ENCODE measurements at regions not wholly inside any gene's neighbourhood (a gene's known extent, or its start where the extent isn't known, plus 50 kb on each side); places are given as distances from the start of the nearest gene placed in this dataset.
"Not testable (repeated sequence)": the region's sequence is repeated elsewhere in the genome, so short reads cannot be mapped to it uniquely, and the experiment has no call there.

- intact Hi-C loops (cut with DNase I), result no loop called here
- no peaks in the 10 kb centered on the region for H3K36me3 ChIP-seq
- no peak for TF ChIP-seq CTCF (IDR thresholded peaks at IDR 0.05)
- no peak overlapping the region for H3K4me3 ChIP-seq
- H3K9me3 ChIP-seq, result no peaks in the 10 kb centered on the region
- no peaks in the 10 kb centered on the region for H3K27me3 ChIP-seq
- no peak overlapping the region for H3K27ac ChIP-seq
- no peak for DNase-seq (ENCODE audit: low spot score in 2 of 2)
- no peaks in the 10 kb centered on the region for H3K4me1 ChIP-seq
These were observed 395.3 kb downstream of the TBC1D32 start for GRCh38 chr6:120938876-120939472.

GRCh38 chr6:120938164-120938875 lies 396.0 kb downstream of the TBC1D32 start:
- H3K9me3 ChIP-seq, result no peaks in the 10 kb centered on the region
- no peak overlapping the region for H3K27ac ChIP-seq
- DNase-seq (ENCODE audit: low spot score in 2 of 2), result no peak
- no peaks in the 10 kb centered on the region for H3K36me3 ChIP-seq
- intact Hi-C loops (cut with DNase I), result no loop called here
- H3K27me3 ChIP-seq, result no peaks in the 10 kb centered on the region
- no peaks in the 10 kb centered on the region for H3K4me1 ChIP-seq
- TF ChIP-seq CTCF (IDR thresholded peaks at IDR 0.05), result no peak
- H3K4me3 ChIP-seq, result no peak overlapping the region

GRCh38 chr6:120935908-120936307 lies 398.4 kb downstream of the TBC1D32 start:
- Histone ChIP-seq H3K27me3 (no peaks in the 10 kb centered on the region), H3K4me1 (no peaks in the 10 kb centered on the region)

GRCh38 chr6:120935016-120935415 lies 399.3 kb downstream of the TBC1D32 start:
- intact Hi-C loops (cut with DNase I), result no loop called here
- TF ChIP-seq CTCF (IDR thresholded peaks at IDR 0.05), result no peak

More at GRCh38 chr6:120935908-120936307, 398.4 kb downstream of the TBC1D32 start:
- intact Hi-C loops (cut with DNase I), result no loop called here
- H3K27ac ChIP-seq, result no peak overlapping the region
- H3K9me3 ChIP-seq, result no peaks in the 10 kb centered on the region
- DNase-seq (ENCODE audit: low spot score in 2 of 2), result no peak
- TF ChIP-seq CTCF (IDR thresholded peaks at IDR 0.05), result no peak
- no peaks in the 10 kb centered on the region for H3K36me3 ChIP-seq
- no peak overlapping the region for H3K4me3 ChIP-seq

GRCh38 chr6:120931520-120932180 lies 402.6 kb downstream of the TBC1D32 start:
- H3K4me1 ChIP-seq; H3K9me3 ChIP-seq; H3K27me3 ChIP-seq; H3K4me3 ChIP-seq; DNase-seq (ENCODE audit: low spot score in 2 of 2); H3K36me3 ChIP-seq; intact Hi-C loops (cut with DNase I); H3K27ac ChIP-seq: not testable (repeated sequence)

More at GRCh38 chr6:120935016-120935415, 399.3 kb downstream of the TBC1D32 start:
- Histone ChIP-seq H3K27me3 (no peaks in the 10 kb centered on the region), H3K9me3 (no peaks in the 10 kb centered on the region), H3K4me1 (no peaks in the 10 kb centered on the region), H3K4me3 (no peak overlapping the region), H3K36me3 (no peaks in the 10 kb centered on the region), H3K27ac (no peak overlapping the region)
- no peak for DNase-seq (ENCODE audit: low spot score in 2 of 2)

GRCh38 chr6:120930500-120930899 lies 403.8 kb downstream of the TBC1D32 start:
- H3K9me3 ChIP-seq; H3K4me1 ChIP-seq; H3K36me3 ChIP-seq; intact Hi-C loops (cut with DNase I); H3K4me3 ChIP-seq; DNase-seq (ENCODE audit: low spot score in 2 of 2); H3K27me3 ChIP-seq; H3K27ac ChIP-seq: not testable (repeated sequence)

Data from ascending aorta (tissue), 2 donors.